ENCODE measurements at regions not wholly inside any gene's neighbourhood (a gene's known extent, or its start where the extent isn't known, plus 50 kb on each side); places are given as distances from the start of the nearest gene placed in this dataset.

- DNase-seq (ENCODE audit: low spot score) = no peak
These were observed 110.0 kb upstream of the DACH1 start for GRCh38 chr13:71977028-71977427.

GRCh38 chr13:71967990-71968389 lies 101.0 kb upstream of the DACH1 start:
- no peak for DNase-seq (ENCODE audit: low spot score)

- no peak for DNase-seq (ENCODE audit: low spot score)
These were observed 97.6 kb upstream of the DACH1 start for GRCh38 chr13:71964491-71965100.

GRCh38 chr13:71962735-71963134 lies 95.7 kb upstream of the DACH1 start:
- DNase-seq (ENCODE audit: low spot score) = no peak

GRCh38 chr13:71962126-71962525 lies 95.1 kb upstream of the DACH1 start:
- no peak for DNase-seq (ENCODE audit: low spot score)

GRCh38 chr13:71949441-71949840 lies 82.4 kb upstream of the DACH1 start:
- no peak for DNase-seq (ENCODE audit: low spot score)

GRCh38 chr13:71939186-71939585 lies 72.2 kb upstream of the DACH1 start:
- no peak for DNase-seq (ENCODE audit: low spot score)

GRCh38 chr13:71935166-71935840 lies 68.3 kb upstream of the DACH1 start:
- DNase-seq (ENCODE audit: low spot score) = no peak

- no peak for DNase-seq (ENCODE audit: low spot score)
These were observed 57.9 kb upstream of the DACH1 start for GRCh38 chr13:71924931-71925330.

- no peak for DNase-seq (ENCODE audit: low spot score)
These were observed 55.2 kb upstream of the DACH1 start for GRCh38 chr13:71922194-71922593.

Measured in ecto neural progenitor cell (in vitro differentiated cells).